Keratinocyte (primary cell): ENCODE measurements at regions not wholly inside any gene's neighbourhood (a gene's known extent, or its start where the extent isn't known, plus 50 kb on each side); places are given as distances from the start of the nearest gene placed in this dataset.

Source experiments
- EZH2 ChIP-seq: IDR thresholded peaks from one replicate; pipeline ENCODE4 v1.6.1; 2012; ENCODE audit warnings: inconsistent platforms, mild to moderate bottlenecking, low read length, moderate library complexity
- TF ChIP-seq, protein P1 (sequence below), 3 experiments: IDR thresholded peaks in 1 of 3; conservative IDR thresholded peaks in 1 of 3; optimal IDR thresholded peaks in 1 of 3; 2 replicates in 2 of 3; 3 replicates in 1 of 3; pipeline versions ENCODE3 to v1.5.1; 2011; ENCODE audit warnings: low read length in 3 of 3, mild to moderate bottlenecking in 3 of 3, moderate library complexity in 2 of 3, control low read depth in 1 of 3, inconsistent platforms in 1 of 3; ENCODE audit not compliant: insufficient read depth in 2 of 3; ENCODE audit errors: extremely low read depth in 1 of 3

DNA sequence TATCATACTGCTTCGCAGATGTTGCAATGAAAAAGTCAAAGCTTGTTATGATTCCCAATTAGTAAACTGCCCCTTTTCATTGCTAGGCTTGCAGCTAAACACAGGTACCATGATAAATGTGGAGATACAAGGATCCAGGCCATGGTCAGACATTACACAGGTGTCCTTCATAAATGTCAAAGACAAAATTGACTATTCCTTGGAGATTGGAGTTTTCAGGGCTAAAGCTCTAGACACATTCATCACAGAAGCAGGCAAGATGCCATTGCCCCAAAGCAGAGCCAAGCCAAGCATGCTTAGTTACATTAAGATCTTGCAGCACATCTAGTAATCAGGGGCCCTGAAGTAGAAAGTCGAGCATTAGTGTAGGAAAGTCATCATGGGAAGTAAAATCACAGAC, 111.3 kb upstream of the INTU start:
- TF ChIP-seq, protein P1, sequence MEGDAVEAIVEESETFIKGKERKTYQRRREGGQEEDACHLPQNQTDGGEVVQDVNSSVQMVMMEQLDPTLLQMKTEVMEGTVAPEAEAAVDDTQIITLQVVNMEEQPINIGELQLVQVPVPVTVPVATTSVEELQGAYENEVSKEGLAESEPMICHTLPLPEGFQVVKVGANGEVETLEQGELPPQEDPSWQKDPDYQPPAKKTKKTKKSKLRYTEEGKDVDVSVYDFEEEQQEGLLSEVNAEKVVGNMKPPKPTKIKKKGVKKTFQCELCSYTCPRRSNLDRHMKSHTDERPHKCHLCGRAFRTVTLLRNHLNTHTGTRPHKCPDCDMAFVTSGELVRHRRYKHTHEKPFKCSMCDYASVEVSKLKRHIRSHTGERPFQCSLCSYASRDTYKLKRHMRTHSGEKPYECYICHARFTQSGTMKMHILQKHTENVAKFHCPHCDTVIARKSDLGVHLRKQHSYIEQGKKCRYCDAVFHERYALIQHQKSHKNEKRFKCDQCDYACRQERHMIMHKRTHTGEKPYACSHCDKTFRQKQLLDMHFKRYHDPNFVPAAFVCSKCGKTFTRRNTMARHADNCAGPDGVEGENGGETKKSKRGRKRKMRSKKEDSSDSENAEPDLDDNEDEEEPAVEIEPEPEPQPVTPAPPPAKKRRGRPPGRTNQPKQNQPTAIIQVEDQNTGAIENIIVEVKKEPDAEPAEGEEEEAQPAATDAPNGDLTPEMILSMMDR (optimal IDR thresholded peaks at IDR 0.05 in 1 of 3, IDR thresholded peaks at IDR 0.05 in 1 of 3, conservative IDR thresholded peaks at IDR 0.05 in 1 of 3; ENCODE audit: extremely low read depth in 1 of 3, insufficient read depth in 2 of 3, low read length in 3 of 3): no peak
- TF ChIP-seq EZH2: no peak
